Breast epithelium (tissue), 3 donors: ENCODE measurements at regions not wholly inside any gene's neighbourhood (a gene's known extent, or its start where the extent isn't known, plus 50 kb on each side); places are given as distances from the start of the nearest gene placed in this dataset.

Experiments used
- CTCF ChIP-seq, 3 donors: fragments of 450-650 bp; IDR thresholded peaks; one replicate each; pipeline ENCODE4 v1.5.1; 2016 to 2017; ENCODE audit warnings: antibody characterized with exemption in 3 of 3, mild to moderate bottlenecking in 3 of 3, moderate library complexity in 3 of 3
- POLR2A ChIP-seq: fragments of 450-650 bp; IDR thresholded peaks from one replicate; pipeline ENCODE4 v1.6.1; 2016; ENCODE audit warnings: antibody characterized with exemption, mild to moderate bottlenecking, moderate library complexity
- POLR2AphosphoS5 ChIP-seq, 3 donors: sonication (generic); formaldehyde crosslinking; IDR thresholded peaks; one replicate each; pipeline ENCODE4 v1.6.1; 2017; ENCODE audit warnings: antibody characterized with exemption in 3 of 3

DNA sequence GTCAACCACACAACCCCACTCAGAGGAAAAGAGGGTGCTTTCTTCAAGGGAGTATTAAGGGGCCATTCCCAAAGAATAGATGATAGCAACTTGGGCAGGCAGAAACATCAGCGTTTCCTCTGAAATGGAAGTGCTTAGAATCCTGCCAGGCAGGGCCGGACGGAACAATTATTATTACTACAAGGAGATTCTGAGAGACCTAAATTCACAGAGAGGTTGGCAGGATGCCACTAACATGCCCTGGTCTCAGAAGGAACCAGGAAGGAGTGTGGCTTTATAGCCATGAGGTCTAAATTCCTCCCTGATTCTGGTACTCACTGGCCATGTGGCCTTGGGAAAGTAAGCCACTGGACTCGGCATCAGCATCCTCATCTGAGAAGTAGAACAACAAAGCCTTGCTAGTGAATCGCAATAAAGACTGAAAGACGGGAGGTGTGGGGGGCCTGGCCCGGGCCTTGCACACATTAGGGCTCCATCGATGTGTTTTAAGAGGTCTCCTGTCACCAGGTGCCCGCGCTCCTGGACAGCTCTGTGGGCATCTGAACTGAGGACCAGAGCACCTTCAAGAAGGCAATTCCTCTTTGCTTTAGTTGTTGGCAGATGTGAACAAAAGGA, 131.5 kb downstream of the OAT start:
- no peak for TF ChIP-seq CTCF (IDR thresholded peaks at IDR 0.05)
- no peak for TF ChIP-seq POLR2A
- no peak for TF ChIP-seq POLR2AphosphoS5 (IDR thresholded peaks at IDR 0.05)
